Loucy (cell line): ENCODE measurements at regions not wholly inside any gene's neighbourhood (a gene's known extent, or its start where the extent isn't known, plus 50 kb on each side); places are given as distances from the start of the nearest gene placed in this dataset.

Experiments
- H2AFZ ChIP-seq: fragments of 200-600 bp; sonication (generic); 2 replicates; pipeline ENCODE4 v1.6.0; 2016; ENCODE audit warnings: antibody characterized with exemption, mild to moderate bottlenecking, low read length, moderate library complexity
- H3F3A ChIP-seq: fragments of 200-600 bp; 2 replicates; pipeline ENCODE4 v1.6.0; 2016; ENCODE audit warnings: antibody characterized with exemption, low read depth, mild to moderate bottlenecking
- H3K27me3 ChIP-seq: fragments of 200-600 bp; sonication (generic); 2 replicates; pipeline ENCODE4 v1.6.1; 2014; ENCODE audit warnings: low read length, mild to moderate bottlenecking; ENCODE audit not compliant: insufficient read depth, poor library complexity, severe bottlenecking
- H3K36me3 ChIP-seq: fragments of 200-600 bp; sonication (generic); 2 replicates; pipeline ENCODE4 v1.6.1; 2016; ENCODE audit warnings: low read length; ENCODE audit not compliant: insufficient read depth
- H3K4me1 ChIP-seq: fragments of 200-600 bp; sonication (generic); 2 replicates; pipeline ENCODE4 v1.5.1; 2014; ENCODE audit warnings: low read length, mild to moderate bottlenecking; ENCODE audit not compliant: insufficient read depth, poor library complexity, severe bottlenecking
- H3K4me2 ChIP-seq: fragments of 200-600 bp; sonication (generic); 2 replicates; pipeline ENCODE4 v1.6.0; 2014; ENCODE audit warnings: antibody characterized with exemption, low read length, low read depth, mild to moderate bottlenecking; ENCODE audit not compliant: poor library complexity, severe bottlenecking
- H3K4me3 ChIP-seq: fragments of 200-600 bp; sonication (generic); 2 replicates; pipeline ENCODE4 v1.5.1; 2014; ENCODE audit warnings: low read length, mild to moderate bottlenecking, mixed read lengths; ENCODE audit not compliant: poor library complexity, severe bottlenecking
- H3K79me2 ChIP-seq: fragments of 200-600 bp; sonication (generic); 2 replicates; pipeline ENCODE4 v1.6.1; 2014; ENCODE audit warnings: low read length; ENCODE audit not compliant: insufficient read depth
- H3K9ac ChIP-seq: fragments of 200-600 bp; sonication (generic); 2 replicates; pipeline ENCODE4 v1.6.0; 2014; ENCODE audit warnings: mild to moderate bottlenecking, low read depth, low read length, moderate library complexity; ENCODE audit not compliant: poor library complexity, severe bottlenecking
- H3K9me2 ChIP-seq: fragments of 200-600 bp; sonication (generic); replicated peaks from 2 replicates; pipeline ENCODE4 v1.6.1; 2016; ENCODE audit warnings: low read depth, low read length, mixed read lengths
- H3K9me3 ChIP-seq: fragments of 200-600 bp; sonication (generic); 2 replicates; pipeline ENCODE4 v1.6.1; 2014; ENCODE audit warnings: mild to moderate bottlenecking, antibody characterized with exemption, low read length, low read depth; ENCODE audit not compliant: insufficient read depth
- H4K20me1 ChIP-seq: fragments of 200-600 bp; sonication (generic); 2 replicates; pipeline ENCODE4 v1.6.0; 2014; ENCODE audit warnings: antibody characterized with exemption, low read length, mild to moderate bottlenecking; ENCODE audit not compliant: insufficient read depth, poor library complexity, severe bottlenecking
- EZH2phosphoT487 ChIP-seq: fragments of 200-600 bp; IDR thresholded peaks from 2 replicates; pipeline ENCODE4 v1.6.1; 2018; ENCODE audit warnings: antibody characterized with exemption, mild to moderate bottlenecking, moderate library complexity, borderline replicate concordance
- TF ChIP-seq, protein P1 (sequence below): fragments of 200-600 bp; sonication (generic); conservative IDR thresholded peaks from 2 replicates; pipeline ENCODE4 v1.5.1; 2014; ENCODE audit warnings: mild to moderate bottlenecking, antibody characterized with exemption, low read length

DNA sequence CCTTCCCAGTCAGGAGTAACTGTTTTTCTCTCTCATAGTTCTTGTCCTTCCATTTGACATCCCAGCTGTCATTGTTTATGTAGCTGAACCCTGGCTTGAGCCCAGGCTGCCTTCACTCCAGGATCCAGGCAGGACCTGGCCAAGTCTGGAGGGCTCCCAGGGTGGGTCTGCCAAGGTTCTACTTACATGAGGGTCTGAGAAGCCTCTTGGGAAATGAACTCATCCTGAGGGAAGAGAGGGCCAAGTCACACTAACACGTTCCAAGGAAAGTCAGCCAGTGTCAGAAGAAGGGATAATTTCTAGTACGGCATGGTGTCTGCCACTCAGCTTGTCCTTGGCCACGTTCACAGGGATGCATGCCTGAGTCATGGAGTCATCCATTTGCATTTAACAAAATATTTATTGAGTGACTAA is 54.8 kb upstream of the SRD5A3 start:
- no peak overlapping the region for H3K4me3 ChIP-seq
- H3K9me2 ChIP-seq: no peaks in the 10 kb centered on the region
- H3K9ac ChIP-seq: no peak overlapping the region
- TF ChIP-seq, protein P1, sequence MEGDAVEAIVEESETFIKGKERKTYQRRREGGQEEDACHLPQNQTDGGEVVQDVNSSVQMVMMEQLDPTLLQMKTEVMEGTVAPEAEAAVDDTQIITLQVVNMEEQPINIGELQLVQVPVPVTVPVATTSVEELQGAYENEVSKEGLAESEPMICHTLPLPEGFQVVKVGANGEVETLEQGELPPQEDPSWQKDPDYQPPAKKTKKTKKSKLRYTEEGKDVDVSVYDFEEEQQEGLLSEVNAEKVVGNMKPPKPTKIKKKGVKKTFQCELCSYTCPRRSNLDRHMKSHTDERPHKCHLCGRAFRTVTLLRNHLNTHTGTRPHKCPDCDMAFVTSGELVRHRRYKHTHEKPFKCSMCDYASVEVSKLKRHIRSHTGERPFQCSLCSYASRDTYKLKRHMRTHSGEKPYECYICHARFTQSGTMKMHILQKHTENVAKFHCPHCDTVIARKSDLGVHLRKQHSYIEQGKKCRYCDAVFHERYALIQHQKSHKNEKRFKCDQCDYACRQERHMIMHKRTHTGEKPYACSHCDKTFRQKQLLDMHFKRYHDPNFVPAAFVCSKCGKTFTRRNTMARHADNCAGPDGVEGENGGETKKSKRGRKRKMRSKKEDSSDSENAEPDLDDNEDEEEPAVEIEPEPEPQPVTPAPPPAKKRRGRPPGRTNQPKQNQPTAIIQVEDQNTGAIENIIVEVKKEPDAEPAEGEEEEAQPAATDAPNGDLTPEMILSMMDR: no peak
- TF ChIP-seq EZH2phosphoT487: no peak
- H3K27me3 ChIP-seq: no peaks in the 10 kb centered on the region
- H3K9me3 ChIP-seq: no peaks in the 10 kb centered on the region
- H3K36me3 ChIP-seq: no peaks in the 10 kb centered on the region
- no peaks in the 10 kb centered on the region for H3K79me2 ChIP-seq
- no peak overlapping the region for H2AFZ ChIP-seq
- no peaks in the 10 kb centered on the region for H4K20me1 ChIP-seq
- no peak overlapping the region for H3K4me2 ChIP-seq
- H3F3A ChIP-seq: no peaks in the 10 kb centered on the region
- no peaks in the 10 kb centered on the region for H3K4me1 ChIP-seq

DNA sequence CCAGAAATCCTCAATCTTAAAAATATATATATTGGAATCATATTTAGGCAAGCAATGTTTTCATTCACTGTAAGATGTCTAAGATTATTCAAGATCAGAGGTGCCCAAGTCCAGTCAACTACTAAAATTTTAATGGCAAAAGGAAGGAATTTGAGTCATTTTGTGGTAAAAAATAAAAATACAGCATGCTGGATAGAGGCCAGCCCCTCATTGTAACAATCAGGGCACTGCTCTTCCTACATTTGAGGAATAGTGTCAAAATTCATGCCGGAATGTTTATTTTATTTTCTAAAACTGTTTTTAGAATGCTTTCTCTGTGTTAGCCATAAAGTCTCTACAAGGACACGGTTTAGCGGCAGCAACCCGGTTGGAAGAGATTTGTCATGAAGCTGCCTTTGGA is 49.9 kb upstream of the SRD5A3 start:
- H2AFZ ChIP-seq: no peak overlapping the region
- H3K9me3 ChIP-seq: no peaks in the 10 kb centered on the region
- H3K4me1 ChIP-seq: no peaks in the 10 kb centered on the region
- no peaks in the 10 kb centered on the region for H3K27me3 ChIP-seq
- no peak overlapping the region for H3K4me2 ChIP-seq
- no peak for TF ChIP-seq EZH2phosphoT487
- TF ChIP-seq, protein P1: no peak
- no peak overlapping the region for H3K9ac ChIP-seq
- no peaks in the 10 kb centered on the region for H3K9me2 ChIP-seq
- no peaks in the 10 kb centered on the region for H3K79me2 ChIP-seq
- no peaks in the 10 kb centered on the region for H3K36me3 ChIP-seq
- no peaks in the 10 kb centered on the region for H3F3A ChIP-seq
- H4K20me1 ChIP-seq: no peaks in the 10 kb centered on the region
- H3K4me3 ChIP-seq: no peak overlapping the region
